K562 (cell line): ENCODE measurements at regions not wholly inside any gene's neighbourhood (a gene's known extent, or its start where the extent isn't known, plus 50 kb on each side); places are given as distances from the start of the nearest gene placed in this dataset.

ENCODE experiments used
- GABPA ChIP-seq: fragments of 200-800 bp; sonication (Bioruptor generic); conservative IDR thresholded peaks from 2 replicates; pipeline ENCODE4 v1.6.1; 2016; ENCODE audit warnings: low read depth, missing genetic modification characterization, missing compliant biosample characterization
- GABPB1 ChIP-seq: sonication (generic); formaldehyde crosslinking; IDR thresholded peaks from 2 replicates; pipeline ENCODE4 v1.8.0; 2022; ENCODE audit warnings: mild to moderate bottlenecking, missing genetic modification reagents
- HMG20A ChIP-seq: fragments of 450-650 bp; formaldehyde crosslinking; conservative IDR thresholded peaks from 2 replicates; pipeline ENCODE4 v1.4.0; 2020; ENCODE audit warnings: mild to moderate bottlenecking, mixed read lengths
- TAF15 ChIP-seq: fragments of 200-400 bp; formaldehyde crosslinking; IDR thresholded peaks from 2 replicates; pipeline ENCODE4 v1.6.1; 2017; ENCODE audit warnings: mild to moderate bottlenecking, low read depth, low read length, moderate library complexity
- ZBTB7A ChIP-seq: IDR thresholded peaks from 2 replicates; pipeline ENCODE4 v1.6.1; 2011; ENCODE audit warnings: low read depth, mild to moderate bottlenecking, low read length, moderate library complexity, borderline replicate concordance; ENCODE audit not compliant: control insufficient read depth

DNA sequence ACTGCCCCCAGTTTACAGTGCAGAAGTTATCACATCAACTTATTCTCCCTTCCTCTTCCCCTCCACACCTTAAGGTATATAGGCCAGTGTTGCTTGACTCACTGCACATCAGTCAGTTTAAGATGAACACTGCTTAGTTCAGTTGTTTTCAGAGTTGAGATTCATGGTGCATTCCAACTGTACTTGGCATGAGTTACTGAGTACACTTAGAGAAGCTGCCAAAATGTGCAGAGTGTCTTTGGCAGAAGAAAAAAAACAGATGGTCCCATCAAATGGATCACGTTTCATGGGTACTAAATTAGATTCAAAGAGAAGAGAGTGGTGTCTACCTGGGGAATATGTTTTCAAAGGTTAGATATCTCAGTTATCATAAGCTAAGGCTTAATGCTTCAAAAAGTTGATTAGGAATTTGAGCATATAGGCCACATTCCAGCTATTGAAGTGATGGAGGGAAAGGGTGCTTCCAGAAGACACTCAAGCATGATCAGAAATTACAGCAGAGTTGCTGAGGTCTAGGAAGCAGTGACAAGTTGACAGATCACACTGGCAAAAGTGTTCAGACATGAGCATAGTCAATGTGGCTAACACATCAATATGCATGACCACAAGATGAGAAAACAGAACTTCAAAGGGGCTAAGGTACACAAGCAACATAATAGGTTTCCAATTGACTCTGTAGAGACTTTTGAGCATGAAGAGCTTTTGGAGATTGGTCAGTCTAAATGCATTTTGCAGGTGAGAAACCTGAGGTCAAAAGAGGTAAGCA is 579.2 kb upstream of the CELF2 start:
- no peak for TF ChIP-seq TAF15
- TF ChIP-seq HMG20A (CRISPR knock-in tag): no peak
- TF ChIP-seq GABPA (tag): no peak
- no peak for TF ChIP-seq ZBTB7A
- no peak for TF ChIP-seq GABPB1
